HG03108 (cell line): ENCODE measurements at regions not wholly inside any gene's neighbourhood (a gene's known extent, or its start where the extent isn't known, plus 50 kb on each side); places are given as distances from the start of the nearest gene placed in this dataset.

ENCODE experiments used
- ATAC-seq: cut with Tn5 transposase; IDR thresholded peaks from one replicate; pipeline ENCODE4 v1.9.1; 2021; ENCODE audit warnings: moderate library complexity; ENCODE audit not compliant: unreplicated experiment

DNA sequence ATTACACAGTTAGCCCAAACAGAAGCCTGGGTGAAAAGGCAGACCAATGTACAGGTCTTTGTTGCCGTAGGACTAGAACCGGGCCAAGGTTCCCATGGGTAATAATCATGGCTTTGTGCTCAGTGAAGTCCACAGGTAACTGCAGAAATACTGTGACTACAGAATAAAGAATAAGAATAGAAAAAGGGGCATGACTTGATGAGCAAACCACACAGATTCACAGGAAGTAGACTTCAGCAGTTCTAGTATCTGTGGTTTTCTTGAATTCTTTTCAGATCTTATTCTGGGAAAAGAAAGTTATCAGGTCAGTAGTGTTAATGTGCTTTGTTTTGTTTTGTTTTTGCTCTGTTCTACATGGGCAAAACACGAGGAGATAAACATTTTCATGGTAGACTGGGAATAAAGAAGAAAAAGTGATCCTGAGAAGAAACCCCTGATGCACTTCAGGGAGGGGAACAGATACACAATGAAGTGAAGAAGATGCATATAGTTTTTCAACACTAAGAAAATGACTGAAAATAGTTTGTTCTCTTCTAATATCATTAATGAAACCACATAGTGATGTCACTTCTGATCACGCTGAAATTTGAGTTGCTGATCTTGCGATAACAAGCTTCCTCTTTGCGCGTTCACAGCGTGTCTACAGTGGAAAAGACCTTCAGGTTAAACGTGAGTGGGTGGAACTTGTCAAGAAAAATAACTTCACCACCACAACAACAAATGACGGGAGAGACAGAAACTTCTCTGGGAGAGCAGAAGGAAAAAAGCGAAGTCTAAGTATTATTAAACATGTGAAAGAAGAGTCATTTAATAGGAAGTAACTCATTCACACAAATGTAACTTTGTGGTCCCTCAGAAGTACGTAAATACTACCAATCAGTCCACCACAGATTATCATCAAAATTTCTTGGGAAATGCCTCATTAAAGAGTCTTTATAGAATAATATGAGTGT lies 315.8 kb upstream of the SATB1 start:
- peak; percentile 90 for ATAC-seq

DNA sequence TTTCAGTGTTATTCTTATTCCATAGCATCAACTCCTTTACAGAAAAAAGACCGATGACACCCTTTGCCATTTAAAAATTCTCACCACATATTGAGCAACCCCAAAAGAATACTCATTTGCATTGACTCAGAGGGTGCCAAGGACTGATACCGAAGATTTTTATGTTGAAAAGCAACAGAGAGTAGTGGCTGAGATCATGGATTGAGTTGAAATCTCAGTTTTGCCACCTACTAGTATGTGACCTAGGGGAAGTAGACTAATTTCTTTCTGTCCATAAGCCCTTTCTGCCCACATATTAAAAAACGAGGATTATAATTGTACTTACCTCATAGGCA lies 313.9 kb upstream of the SATB1 start:
- ATAC-seq = no peak

DNA sequence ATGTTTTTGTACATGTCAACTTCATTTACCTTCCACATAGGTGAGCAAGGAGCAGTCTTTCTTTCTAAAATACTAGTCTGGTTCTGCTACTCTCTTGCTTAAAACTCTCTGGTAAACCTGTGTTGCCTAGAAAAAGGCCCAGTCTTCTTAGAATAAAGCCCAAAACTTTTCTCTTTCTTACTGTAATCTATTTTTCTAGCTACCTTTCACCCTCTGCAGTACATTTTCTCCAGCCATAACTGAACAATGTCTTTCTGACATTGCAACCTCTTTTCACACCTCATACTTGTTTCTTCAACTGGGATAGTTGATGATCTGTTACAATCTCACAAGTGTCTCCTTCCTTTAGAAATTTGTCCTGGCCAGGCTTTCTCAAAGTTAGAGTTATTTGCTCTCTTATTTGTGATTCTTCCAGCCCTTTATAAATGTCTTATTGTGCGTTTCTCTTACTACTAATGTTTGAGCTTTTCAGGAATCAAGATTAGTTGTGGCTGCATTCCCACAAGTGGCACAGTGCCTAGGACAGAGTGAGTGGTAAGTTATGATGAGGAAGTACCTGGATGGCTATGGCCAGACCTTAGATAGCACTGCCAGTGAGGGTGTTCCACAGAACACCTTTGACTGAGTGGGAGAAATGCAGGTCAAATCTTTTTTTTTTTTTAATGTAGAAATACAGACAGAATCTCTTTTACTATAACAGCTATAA lies 313.4 kb upstream of the SATB1 start:
- no peak for ATAC-seq

DNA sequence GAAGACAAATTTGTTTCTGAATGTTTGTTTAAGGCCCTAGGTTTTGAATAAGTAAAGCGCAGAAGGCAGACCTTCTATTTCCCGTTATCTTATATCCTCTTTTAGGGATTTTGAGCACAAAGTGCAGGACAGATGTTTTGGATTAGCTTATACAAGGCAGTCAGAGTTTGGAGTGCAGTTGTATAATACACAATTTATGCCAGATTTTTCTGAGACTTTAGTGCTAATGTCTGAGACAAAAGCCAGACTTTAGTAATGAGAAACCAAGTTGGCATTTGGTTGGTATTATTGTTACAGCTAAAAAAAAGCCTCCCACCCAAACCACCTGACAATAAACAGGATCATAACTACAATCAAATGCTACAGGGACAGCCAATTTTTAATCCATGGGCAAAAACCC lies 309.9 kb upstream of the SATB1 start:
- ATAC-seq = no peak

DNA sequence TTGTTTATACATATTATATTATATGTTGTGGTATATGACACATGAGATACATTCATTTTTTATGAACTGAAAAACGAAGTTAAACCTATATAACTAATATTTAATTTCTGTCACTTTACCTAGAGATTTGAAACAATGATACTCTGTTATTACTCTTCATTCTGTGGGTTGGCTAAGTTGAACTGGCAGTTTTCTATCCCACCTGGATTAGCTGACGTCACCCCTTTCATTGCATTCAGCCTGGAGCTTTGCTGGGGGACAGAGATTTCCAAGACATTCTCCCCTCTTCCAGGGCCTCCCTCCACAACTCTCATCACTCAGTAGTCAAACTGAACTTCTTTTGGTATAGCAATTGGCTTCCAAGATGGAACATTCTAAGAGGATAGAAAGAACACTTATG lies 309.2 kb upstream of the SATB1 start:
- ATAC-seq = no peak

DNA sequence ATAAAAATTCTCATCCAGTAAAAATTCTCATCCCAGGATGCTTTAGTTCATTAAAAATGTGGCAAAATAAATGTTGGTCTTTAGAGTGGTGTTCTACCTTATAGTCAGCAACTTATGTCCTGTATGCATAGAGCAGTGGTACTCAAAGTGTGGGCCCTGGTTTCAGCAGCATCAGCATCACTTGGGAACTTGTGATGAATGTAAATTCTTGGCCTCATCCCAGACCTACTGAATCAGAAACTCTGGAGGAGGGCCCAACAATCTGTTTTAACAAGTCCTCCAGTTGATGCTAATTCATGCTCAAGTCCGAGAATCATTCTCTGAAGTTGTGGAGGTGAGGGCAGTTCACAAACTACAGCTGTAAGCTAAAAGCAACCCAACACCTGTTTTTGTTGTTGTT lies 307.3 kb upstream of the SATB1 start:
- ATAC-seq = no peak

DNA sequence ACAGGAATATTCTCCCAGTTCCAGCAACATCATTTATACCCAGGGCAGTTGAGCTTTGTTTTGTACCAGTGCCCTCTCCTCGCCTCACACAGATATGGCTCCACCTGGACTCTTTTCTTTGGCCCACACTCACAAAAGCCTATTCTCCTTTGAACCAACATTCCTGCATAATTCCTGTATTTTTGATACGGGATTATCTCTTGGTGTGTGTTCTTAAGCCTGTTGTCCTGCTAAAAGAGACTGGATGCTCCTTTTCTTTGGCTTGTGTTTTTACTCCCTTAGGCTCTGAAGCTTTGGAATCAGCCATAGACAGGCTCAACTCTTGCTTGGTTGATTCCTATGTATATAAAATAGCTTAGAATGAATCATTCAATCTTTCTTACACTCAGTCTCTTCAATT lies 305.4 kb upstream of the SATB1 start:
- no peak for ATAC-seq

DNA sequence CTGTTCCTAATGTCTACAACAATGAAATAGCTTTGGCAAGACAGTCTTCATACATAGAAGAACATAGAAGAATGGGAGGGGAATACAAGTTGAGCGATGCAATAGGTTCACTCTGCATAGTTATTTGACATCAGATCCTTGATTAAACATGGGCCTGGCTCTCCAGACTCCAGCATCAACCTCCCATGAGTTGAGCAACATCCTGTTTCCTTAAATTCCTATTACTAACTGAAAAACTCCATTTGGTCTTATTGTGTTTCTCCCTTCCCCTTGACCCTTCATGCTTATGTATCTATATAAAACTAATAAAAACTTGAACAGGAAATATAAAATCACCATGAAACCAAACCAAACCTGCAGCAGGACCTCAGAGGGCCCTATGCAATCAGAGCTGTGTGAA lies 304.5 kb upstream of the SATB1 start:
- ATAC-seq = no peak

DNA sequence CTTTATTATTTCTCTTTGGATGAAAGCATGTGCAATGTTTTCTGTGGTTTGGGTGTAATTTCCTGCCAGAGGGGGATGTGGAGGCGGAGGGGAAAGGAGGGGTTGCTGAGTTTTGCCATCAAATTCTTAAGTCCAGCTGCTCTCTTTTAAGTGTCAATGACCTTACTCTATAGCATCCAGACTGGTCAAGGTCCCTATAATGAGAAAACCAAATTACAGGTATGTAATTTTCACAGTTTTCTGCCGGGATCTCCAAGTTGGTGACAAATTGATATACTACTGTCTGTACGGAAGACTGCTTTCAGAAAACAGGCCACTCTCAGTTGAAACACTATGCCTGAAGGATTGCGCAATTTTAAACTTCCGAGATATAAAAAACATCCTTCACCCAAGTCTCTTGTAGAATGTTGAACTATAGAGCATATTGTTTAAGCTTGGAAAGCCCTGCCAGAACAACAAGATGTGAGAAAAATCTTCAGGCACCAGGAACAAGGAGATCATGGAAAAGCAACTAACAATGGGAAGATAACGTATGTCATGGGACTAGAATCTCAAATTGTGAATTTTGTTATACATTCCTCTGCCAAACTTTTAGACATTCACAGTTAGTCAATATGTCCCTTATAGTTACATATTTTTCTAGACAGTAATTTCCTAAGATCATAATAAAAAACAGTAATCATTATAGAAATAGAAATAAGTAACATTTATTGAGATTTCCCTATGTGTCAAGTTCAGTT lies 300.7 kb upstream of the SATB1 start:
- ATAC-seq = no peak

DNA sequence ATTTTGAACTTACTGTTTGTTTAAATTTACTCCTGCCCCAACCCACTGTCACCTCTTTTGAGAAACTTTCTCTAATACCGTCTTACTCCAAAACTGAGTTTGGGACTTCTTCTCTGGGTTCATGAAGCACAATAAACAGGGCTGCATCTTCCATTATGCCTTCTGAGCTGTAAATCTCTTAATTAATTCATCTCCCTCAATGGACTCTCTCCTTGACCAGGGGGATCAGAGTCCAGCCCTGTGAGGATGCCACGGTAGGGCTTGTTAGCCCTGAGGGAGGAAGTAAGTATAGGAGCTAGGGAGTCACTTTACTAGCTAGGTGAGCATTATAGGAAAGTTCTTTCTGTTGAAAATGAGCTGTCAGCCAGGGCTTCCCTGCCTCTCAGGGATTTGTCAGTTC lies 299.3 kb upstream of the SATB1 start:
- ATAC-seq = no peak

DNA sequence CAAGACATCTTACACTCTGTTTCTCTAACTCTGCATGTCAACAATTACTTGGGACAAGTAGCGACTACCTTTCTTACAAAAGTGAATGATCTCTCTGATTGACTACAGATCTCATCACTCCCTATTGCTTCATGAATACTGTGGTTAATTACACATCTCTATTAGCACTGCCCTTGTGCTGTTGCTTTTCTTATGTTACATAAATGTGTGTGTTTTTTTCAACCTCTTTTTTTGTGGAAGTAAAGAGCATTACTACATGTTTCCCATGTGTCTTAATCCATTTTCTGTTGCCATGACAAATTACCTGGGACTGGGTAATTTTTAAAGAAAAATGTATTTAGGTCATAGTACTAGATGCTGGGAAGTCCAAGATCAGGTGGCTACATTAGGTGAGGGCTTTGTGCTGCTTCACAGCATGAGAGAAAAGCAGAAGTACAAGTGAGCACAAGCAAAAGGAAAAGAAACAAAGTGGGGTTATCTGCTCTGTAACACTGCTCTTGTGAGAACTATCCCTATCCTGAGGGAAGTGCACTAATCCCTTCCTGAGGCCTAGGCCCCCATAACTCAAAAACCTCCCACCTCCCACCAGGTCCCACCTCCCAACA lies 298.2 kb upstream of the SATB1 start:
- no peak for ATAC-seq

DNA sequence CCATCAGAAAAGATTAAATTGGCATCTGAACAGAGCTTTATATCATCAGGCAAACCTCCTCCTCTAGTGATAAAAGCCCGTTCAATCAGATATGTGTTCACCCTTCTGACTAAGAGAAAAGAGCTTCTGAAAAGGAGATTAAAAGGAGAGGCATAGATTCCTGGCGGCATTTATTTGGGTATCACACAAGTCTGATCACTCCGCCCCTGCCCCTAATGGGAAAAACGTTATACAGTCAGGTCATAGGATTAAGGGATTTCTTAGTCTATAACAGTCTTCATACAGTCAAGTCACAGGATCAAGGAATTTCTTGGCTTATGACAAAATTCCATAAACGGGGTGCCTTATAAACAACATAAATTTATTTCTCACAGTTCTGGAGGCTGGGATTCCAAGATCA lies 295.4 kb upstream of the SATB1 start:
- no peak for ATAC-seq

DNA sequence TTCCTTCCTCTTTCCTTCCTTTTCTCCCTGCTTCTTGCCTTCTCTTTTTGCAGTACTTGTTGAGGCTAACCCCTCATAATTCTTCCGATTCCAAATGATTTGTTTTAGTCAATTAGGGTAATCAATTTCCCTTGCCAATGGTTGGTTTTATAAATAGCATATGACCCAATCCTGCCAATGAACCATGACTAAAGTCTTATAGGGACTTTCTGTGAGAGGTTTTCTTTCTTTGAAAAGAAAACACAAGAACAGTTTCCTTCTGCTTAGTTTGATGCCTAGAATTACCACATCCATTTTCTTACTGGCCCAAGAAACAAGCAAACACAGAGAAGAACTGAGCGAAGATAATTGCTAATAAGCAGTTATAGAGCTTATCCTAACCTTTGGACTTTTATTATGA lies 292.5 kb upstream of the SATB1 start:
- no peak for ATAC-seq

DNA sequence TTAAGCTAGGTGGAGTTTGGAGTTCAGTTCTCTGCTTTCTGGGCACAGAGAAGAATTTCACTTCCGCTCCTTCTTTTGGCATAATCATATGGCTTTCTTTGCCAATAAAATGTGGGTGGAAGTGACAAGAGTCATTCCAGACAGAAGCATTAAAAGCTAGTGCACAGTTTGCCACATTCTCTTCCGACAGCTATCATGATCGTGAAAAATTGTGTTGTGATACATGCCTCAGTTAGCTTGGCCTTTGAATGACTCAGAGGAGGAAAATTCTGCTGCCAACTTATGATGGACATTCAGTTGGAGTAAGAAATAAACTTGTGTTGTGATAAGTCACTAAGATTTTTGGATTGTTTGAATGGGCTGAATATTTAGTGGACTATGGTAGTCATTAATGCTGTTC lies 291.7 kb upstream of the SATB1 start:
- no peak for ATAC-seq

DNA sequence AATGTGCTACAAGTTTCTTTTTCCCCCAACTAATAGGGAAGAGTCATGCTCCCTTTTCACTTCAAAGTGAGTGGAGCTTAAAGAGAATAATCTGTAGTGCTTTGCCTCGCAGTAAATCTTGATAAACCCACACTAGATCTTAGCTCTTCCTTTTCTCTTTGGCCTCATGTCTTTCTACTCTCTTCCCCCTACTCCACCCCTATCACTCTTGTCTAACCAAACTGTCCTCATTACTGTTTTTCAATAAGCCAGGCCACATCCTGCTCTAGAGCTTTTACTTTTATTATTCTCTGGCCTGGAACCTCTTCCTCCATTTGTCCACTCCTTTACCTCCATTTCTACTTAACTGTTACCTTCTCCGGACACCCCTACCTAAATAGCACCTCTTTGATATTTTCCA lies 291.0 kb upstream of the SATB1 start:
- no peak for ATAC-seq

DNA sequence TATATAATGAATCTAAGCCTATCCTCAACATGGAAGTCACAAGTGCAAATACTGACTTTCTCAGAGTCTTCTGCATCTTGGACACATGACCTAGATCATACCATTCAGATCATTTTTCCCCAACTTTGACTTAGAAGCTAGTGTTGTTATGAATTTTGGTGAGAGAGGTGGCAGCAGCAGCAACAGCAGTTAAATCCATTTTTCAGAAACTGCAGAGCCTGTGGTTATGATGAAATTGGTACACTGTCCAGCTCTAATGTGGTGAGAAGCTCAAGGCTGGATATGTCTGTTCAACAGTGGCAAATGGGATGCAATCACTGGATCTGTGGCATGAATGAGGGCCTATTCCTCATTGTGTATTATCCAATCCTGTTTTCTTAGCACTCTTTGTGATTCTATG lies 290.1 kb upstream of the SATB1 start:
- no peak for ATAC-seq

DNA sequence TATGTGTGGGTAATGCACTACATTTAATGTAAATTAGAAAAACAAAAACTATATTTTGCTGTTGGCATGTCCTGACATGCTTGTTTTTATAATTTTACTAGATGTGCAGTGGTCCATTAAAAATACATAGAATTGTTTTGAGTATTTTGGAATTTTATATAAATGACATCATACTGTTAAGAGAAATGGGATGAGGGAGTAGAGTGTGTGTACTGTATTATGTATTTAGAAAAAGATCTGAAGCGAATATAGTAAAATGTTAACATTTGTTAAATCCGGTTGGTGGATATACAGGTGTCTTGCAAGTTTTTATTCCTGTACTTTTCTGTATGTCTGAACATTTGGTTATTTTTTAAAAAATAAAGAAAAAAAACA lies 288.4 kb upstream of the SATB1 start:
- no peak for ATAC-seq

DNA sequence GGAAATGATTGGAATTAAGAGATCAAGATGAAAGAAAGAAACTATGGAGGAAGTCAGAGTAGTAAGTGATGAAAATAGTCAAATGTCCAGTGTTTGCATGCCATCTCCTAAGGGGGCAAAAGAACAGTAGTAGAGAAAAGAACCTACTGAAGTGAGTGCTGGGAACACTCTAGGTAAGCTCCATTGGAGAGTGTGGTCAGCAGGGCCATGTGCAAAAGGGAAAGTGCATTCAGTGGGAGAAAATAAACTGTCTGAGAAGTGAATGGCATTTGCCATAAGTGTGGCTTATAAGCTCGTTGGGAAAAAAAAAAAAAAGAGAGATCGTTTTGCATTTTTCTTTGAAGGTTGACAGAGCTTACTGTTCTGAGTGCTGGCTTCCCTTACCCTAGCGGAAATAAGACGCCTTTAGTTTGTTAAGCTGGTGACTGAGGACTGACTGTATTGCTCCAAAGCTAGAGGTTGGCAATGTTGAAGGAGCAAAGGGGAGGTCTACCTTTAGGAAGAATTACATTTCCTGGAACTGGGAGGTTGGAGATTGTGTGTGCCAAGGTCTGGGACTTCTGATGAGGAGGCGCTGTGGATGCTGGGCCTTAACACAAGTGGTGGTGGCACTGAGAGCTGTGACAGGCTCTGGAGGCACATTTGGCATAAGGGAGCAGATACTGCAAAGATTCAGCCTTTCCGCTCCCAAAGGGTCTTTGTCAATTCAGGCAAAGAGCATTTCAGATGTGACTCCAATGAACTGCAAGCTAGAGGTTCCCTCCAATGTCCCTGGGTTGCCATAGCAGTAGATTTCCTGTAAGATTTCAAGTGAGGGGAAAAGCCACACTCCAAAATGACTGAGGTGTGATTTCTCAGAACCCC lies 287.8 kb upstream of the SATB1 start:
- no peak for ATAC-seq

DNA sequence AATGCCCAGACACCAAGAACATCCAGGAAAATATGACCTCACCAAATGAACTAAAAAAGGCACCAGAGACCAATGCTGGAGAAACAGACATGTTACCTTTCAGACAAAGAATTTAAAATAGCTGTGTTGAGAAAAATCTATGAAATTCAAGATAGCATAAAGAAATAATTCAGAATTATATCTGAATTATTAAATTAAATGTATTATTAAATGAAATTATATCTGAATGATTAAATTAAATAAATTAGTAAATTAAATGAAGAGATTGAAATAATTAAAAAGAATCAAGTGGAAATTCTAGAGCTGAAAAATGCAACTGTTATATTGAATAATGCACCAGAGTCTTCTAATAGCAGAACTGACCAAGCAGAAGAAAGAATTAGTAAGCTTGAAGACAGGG lies 279.2 kb upstream of the SATB1 start:
- ATAC-seq = no peak

DNA sequence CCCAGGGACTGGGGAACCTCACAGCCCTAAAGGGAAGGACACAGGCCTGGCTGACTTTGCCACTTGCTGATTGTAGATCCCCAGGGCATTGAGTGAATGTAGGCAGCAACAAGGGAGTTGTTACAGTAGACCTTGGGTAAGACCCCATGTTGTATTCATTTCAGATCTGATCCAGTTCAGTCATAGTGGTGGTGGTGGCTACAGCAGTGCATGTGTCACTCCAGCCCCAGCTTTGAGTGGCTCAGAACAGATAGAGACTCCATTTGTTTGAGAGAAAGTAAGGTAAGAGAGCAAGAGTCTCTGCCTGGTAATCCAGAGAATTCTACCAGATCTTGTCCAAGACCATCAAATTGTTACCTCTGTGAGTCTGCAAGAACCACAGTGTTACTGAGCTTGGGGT lies 278.7 kb upstream of the SATB1 start:
- ATAC-seq = no peak
